ENCODE measurements at regions not wholly inside any gene's neighbourhood (a gene's known extent, or its start where the extent isn't known, plus 50 kb on each side); places are given as distances from the start of the nearest gene placed in this dataset.

- DNase-seq (ENCODE audit: low read depth), result no peak
- H3K4me3 ChIP-seq (ENCODE audit: low read length), result no peak overlapping the region
- TF ChIP-seq CTCF (conservative IDR thresholded peaks at IDR 0.05; ENCODE audit: low read depth, low read length), result no peak
Measured at GRCh38 chr15:98187549-98187948, 227.0 kb downstream of the ARRDC4 start.

GRCh38 chr15:98190914-98191313 lies 230.4 kb downstream of the ARRDC4 start:
- no peak for DNase-seq (ENCODE audit: low read depth)
- no peak overlapping the region for H3K4me3 ChIP-seq (ENCODE audit: low read length)
- TF ChIP-seq CTCF (conservative IDR thresholded peaks at IDR 0.05; ENCODE audit: low read depth, low read length), result no peak

GRCh38 chr15:98195796-98196195 lies 235.3 kb downstream of the ARRDC4 start:
- no peak overlapping the region for H3K4me3 ChIP-seq (ENCODE audit: low read length)
- no peak for DNase-seq (ENCODE audit: low read depth)
- no peak for TF ChIP-seq CTCF (conservative IDR thresholded peaks at IDR 0.05; ENCODE audit: low read depth, low read length)

- no peak for DNase-seq (ENCODE audit: low read depth)
- no peak overlapping the region for H3K4me3 ChIP-seq (ENCODE audit: low read length)
- TF ChIP-seq CTCF (conservative IDR thresholded peaks at IDR 0.05; ENCODE audit: low read depth, low read length), result no peak
Measured at GRCh38 chr15:98196371-98196770, 235.9 kb downstream of the ARRDC4 start.

- H3K4me3 ChIP-seq (ENCODE audit: low read length), result no peak overlapping the region
- TF ChIP-seq CTCF (conservative IDR thresholded peaks at IDR 0.05; ENCODE audit: low read depth, low read length), result no peak
- DNase-seq (ENCODE audit: low read depth), result no peak
Measured at GRCh38 chr15:98202256-98202655, 241.8 kb downstream of the ARRDC4 start.

- no peak for DNase-seq (ENCODE audit: low read depth)
- no peak for TF ChIP-seq CTCF (conservative IDR thresholded peaks at IDR 0.05; ENCODE audit: low read depth, low read length)
- no peak overlapping the region for H3K4me3 ChIP-seq (ENCODE audit: low read length)
Measured at GRCh38 chr15:98203872-98204660, 243.6 kb downstream of the ARRDC4 start.

GRCh38 chr15:98207928-98208327 lies 247.4 kb downstream of the ARRDC4 start:
- no peak for TF ChIP-seq CTCF (conservative IDR thresholded peaks at IDR 0.05; ENCODE audit: low read depth, low read length)
- no peak overlapping the region for H3K4me3 ChIP-seq (ENCODE audit: low read length)
- DNase-seq (ENCODE audit: low read depth), result no peak

Measured in retinal pigment epithelial cell (primary cell).